ENCODE measurements at regions not wholly inside any gene's neighbourhood (a gene's known extent, or its start where the extent isn't known, plus 50 kb on each side); places are given as distances from the start of the nearest gene placed in this dataset.

DNA sequence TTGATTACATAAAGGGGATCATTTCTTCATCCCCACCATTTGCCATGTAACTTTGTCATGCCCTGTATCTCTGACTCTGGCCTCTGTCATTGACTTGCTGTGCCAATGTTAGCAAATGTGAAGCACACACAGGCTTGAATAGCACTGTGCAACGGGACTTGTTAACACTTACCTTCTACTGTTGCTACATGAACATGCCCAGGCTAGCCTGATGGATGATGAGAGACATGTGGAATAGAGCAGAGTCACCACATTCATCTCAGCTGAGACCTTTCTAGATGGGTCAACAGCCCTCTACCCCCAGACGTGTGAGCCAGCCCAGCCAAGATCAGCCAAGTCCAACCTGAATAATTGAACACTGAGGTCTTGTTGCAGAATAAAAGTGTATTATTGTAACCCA lies 162.1 kb upstream of the SALL1 start:
- Histone ChIP-seq H3K4me1 (ENCODE audit: control insufficient read depth, insufficient read depth, low read length) (no peaks in the 10 kb centered on the region), H3K27ac (ENCODE audit: low read length) (no peak overlapping the region), H3K9ac (ENCODE audit: low read length in 2 of 2) (no peak overlapping the region), H3K36me3 (ENCODE audit: control insufficient read depth in 2 of 2, insufficient read depth in 2 of 2, low read length in 2 of 2) (no peaks in the 10 kb centered on the region), H3K9me3 (ENCODE audit: control insufficient read depth in 2 of 2, low read length in 2 of 2) (peaks cover 0 to 4% of the 10 kb centered on the region in 2 donors), H3K27me3 (ENCODE audit: control insufficient read depth in 1 of 2, insufficient read depth in 2 of 2, low read length in 2 of 2) (no peaks in the 10 kb centered on the region), H3K4me3 (ENCODE audit: low read length in 2 of 2) (no peak overlapping the region)

- Histone ChIP-seq H3K4me1 (ENCODE audit: control insufficient read depth, insufficient read depth, low read length) (no peaks in the 10 kb centered on the region), H3K36me3 (ENCODE audit: control insufficient read depth in 2 of 2, insufficient read depth in 2 of 2, low read length in 2 of 2) (no peaks in the 10 kb centered on the region), H3K27me3 (ENCODE audit: control insufficient read depth in 1 of 2, insufficient read depth in 2 of 2, low read length in 2 of 2) (no peaks in the 10 kb centered on the region), H3K9ac (ENCODE audit: low read length in 2 of 2) (no peak overlapping the region), H3K9me3 (ENCODE audit: control insufficient read depth in 2 of 2, low read length in 2 of 2) (peaks cover 0 to 4% of the 10 kb centered on the region in 2 donors), H3K4me3 (ENCODE audit: low read length in 2 of 2) (no peak overlapping the region), H3K27ac (ENCODE audit: low read length) (no peak overlapping the region)
Observed at GRCh38 chr16:51312363-51313150, 161.5 kb upstream of the SALL1 start.

- Histone ChIP-seq H3K27ac (ENCODE audit: low read length) (no peak overlapping the region), H3K27me3 (ENCODE audit: control insufficient read depth in 1 of 2, insufficient read depth in 2 of 2, low read length in 2 of 2) (no peaks in the 10 kb centered on the region), H3K4me1 (ENCODE audit: control insufficient read depth, insufficient read depth, low read length) (no peaks in the 10 kb centered on the region), H3K9ac (ENCODE audit: low read length in 2 of 2) (no peak overlapping the region), H3K36me3 (ENCODE audit: control insufficient read depth in 2 of 2, insufficient read depth in 2 of 2, low read length in 2 of 2) (no peaks in the 10 kb centered on the region), H3K4me3 (ENCODE audit: low read length in 2 of 2) (no peak overlapping the region), H3K9me3 (ENCODE audit: control insufficient read depth in 2 of 2, low read length in 2 of 2) (peaks cover 0 to 4% of the 10 kb centered on the region in 2 donors)
Observed at GRCh38 chr16:51310159-51310558, 159.1 kb upstream of the SALL1 start.

GRCh38 chr16:51306886-51307595 lies 156.0 kb upstream of the SALL1 start:
- H3K9me3 ChIP-seq (ENCODE audit: control insufficient read depth in 2 of 2, low read length in 2 of 2): peaks cover 0 to 4% of the 10 kb centered on the region in 2 donors
- no peaks in the 10 kb centered on the region for H3K4me1 ChIP-seq (ENCODE audit: control insufficient read depth, insufficient read depth, low read length)
- no peak overlapping the region for H3K27ac ChIP-seq (ENCODE audit: low read length)
- no peak overlapping the region for H3K4me3 ChIP-seq (ENCODE audit: low read length in 2 of 2)
- H3K27me3 ChIP-seq (ENCODE audit: control insufficient read depth in 1 of 2, insufficient read depth in 2 of 2, low read length in 2 of 2): no peaks in the 10 kb centered on the region
- H3K36me3 ChIP-seq (ENCODE audit: control insufficient read depth in 2 of 2, insufficient read depth in 2 of 2, low read length in 2 of 2): no peaks in the 10 kb centered on the region
- no peak overlapping the region for H3K9ac ChIP-seq (ENCODE audit: low read length in 2 of 2)

GRCh38 chr16:51306116-51306515 lies 155.0 kb upstream of the SALL1 start:
- no peak overlapping the region for H3K4me3 ChIP-seq (ENCODE audit: low read length in 2 of 2)
- no peaks in the 10 kb centered on the region for H3K4me1 ChIP-seq (ENCODE audit: control insufficient read depth, insufficient read depth, low read length)
- no peaks in the 10 kb centered on the region for H3K27me3 ChIP-seq (ENCODE audit: control insufficient read depth in 1 of 2, insufficient read depth in 2 of 2, low read length in 2 of 2)
- H3K9me3 ChIP-seq (ENCODE audit: control insufficient read depth in 2 of 2, low read length in 2 of 2): no peaks in the 10 kb centered on the region
- H3K9ac ChIP-seq (ENCODE audit: low read length in 2 of 2): no peak overlapping the region
- H3K36me3 ChIP-seq (ENCODE audit: control insufficient read depth in 2 of 2, insufficient read depth in 2 of 2, low read length in 2 of 2): no peaks in the 10 kb centered on the region
- no peak overlapping the region for H3K27ac ChIP-seq (ENCODE audit: low read length)

DNA sequence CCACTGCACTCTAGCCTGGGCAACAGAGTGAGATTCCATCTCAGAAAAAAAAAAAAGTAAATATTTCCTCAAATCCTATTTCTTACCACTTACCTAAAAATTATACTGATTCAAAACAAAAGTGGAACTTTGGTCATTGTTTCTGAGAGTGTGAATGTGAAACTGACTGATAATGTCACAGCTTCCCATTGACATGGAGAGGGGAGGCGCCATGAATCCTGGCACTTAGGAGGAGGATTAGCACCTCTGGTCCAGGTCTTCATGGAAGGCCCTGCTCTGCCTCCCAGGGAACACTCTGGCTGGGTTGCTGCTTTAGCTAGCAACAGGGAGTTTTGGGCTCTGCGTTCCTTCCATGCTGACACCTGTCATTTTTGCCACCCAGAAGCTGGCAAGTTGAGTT lies 154.3 kb upstream of the SALL1 start:
- H3K4me3 ChIP-seq (ENCODE audit: low read length in 2 of 2): no peak overlapping the region
- H3K9me3 ChIP-seq (ENCODE audit: control insufficient read depth in 2 of 2, low read length in 2 of 2): no peaks in the 10 kb centered on the region
- no peak overlapping the region for H3K27ac ChIP-seq (ENCODE audit: low read length)
- H3K27me3 ChIP-seq (ENCODE audit: control insufficient read depth in 1 of 2, insufficient read depth in 2 of 2, low read length in 2 of 2): no peaks in the 10 kb centered on the region
- no peak overlapping the region for H3K9ac ChIP-seq (ENCODE audit: low read length in 2 of 2)
- no peaks in the 10 kb centered on the region for H3K36me3 ChIP-seq (ENCODE audit: control insufficient read depth in 2 of 2, insufficient read depth in 2 of 2, low read length in 2 of 2)
- no peaks in the 10 kb centered on the region for H3K4me1 ChIP-seq (ENCODE audit: control insufficient read depth, insufficient read depth, low read length)

DNA sequence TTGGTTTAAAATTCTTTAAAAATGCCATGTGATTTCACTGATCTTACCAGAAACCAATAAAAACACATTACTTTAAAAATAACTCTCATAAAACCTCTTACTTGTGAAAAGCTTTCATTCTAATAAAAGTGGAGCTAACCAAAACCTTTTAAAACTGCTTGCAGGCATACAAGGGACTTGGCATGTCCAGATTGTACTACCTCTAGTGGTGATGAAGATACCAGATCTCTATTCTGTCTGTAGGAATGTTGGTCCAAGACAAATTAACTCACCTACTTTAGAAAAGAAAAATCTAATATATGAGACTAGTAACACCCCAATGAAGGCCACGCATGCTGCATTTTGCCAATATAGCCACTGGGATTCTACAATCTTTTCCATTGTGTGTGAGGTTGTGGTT lies 151.0 kb upstream of the SALL1 start:
- no peak overlapping the region for H3K4me3 ChIP-seq (ENCODE audit: low read length in 2 of 2)
- no peaks in the 10 kb centered on the region for H3K36me3 ChIP-seq (ENCODE audit: control insufficient read depth in 2 of 2, insufficient read depth in 2 of 2, low read length in 2 of 2)
- H3K27ac ChIP-seq (ENCODE audit: low read length): no peak overlapping the region

DNA sequence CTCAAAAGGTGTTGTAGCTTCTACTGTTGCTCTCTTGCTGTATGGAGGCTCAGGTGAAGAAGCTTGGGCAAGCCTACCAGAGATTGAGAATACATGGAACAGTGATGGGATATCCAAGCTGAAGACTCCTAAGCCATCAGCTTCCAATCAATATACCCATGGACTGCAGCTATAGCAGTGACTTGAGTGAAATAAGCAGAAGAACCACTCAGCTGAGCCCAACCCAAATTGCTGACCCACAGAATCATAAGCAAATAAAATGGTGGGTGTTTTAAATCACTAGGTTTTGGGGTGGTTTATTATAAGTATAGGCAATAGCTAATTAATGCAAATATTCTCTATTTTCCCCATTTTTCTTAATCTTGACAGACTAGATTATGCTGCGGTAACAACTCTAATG lies 147.7 kb upstream of the SALL1 start:
- Histone ChIP-seq H3K27me3 (ENCODE audit: control insufficient read depth in 1 of 2, insufficient read depth in 2 of 2, low read length in 2 of 2) (no peaks in the 10 kb centered on the region), H3K4me1 (ENCODE audit: control insufficient read depth, insufficient read depth, low read length) (no peaks in the 10 kb centered on the region), H3K36me3 (ENCODE audit: control insufficient read depth in 2 of 2, insufficient read depth in 2 of 2, low read length in 2 of 2) (no peaks in the 10 kb centered on the region)

More for the DNA sequence above, 151.0 kb upstream of the SALL1 start:
- H3K27me3 ChIP-seq (ENCODE audit: control insufficient read depth in 1 of 2, insufficient read depth in 2 of 2, low read length in 2 of 2): no peaks in the 10 kb centered on the region
- no peak overlapping the region for H3K9ac ChIP-seq (ENCODE audit: low read length in 2 of 2)
- peaks cover 0 to 4% of the 10 kb centered on the region in 2 donors for H3K9me3 ChIP-seq (ENCODE audit: control insufficient read depth in 2 of 2, low read length in 2 of 2)
- no peaks in the 10 kb centered on the region for H3K4me1 ChIP-seq (ENCODE audit: control insufficient read depth, insufficient read depth, low read length)

DNA sequence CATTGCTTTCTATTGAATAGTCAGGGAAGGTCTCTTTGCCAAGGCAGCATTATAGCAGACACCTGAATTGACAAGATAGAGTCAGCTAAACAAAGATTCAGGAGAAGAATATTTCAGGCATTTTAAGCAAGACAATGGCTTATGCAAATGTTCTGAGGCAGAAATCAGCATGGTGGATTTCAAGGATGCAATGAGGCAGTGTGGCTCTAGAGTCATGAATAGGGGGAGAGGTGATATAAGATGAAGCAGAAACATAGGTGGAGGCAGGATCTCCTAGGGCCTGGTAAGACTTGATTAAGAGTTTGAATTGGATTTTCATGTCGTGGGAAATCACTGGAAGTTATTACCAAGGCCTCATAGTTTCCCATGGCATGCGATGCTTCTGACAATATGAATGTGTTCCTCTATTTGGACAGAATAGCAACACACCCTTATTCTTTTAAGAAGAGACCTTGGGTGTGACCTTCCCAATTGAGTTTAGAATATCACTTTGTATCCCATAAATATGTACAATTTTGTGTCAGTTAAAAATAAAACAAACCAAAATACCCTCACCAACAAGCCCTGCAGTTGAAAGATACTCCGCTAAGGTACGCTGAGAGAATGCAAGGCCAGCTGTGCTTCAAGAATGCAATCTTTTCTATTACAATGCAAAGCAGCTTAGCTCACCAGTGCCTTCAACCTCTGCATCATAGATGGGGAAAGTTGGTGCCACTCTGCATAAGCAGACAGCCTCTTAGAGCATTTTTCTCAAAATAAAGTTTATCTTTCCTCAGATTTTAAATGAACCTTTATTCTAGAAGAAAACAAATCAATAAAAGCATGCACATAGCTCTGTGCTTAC lies 139.6 kb upstream of the SALL1 start:
- Histone ChIP-seq H3K4me3 (ENCODE audit: low read length in 2 of 2) (no peak overlapping the region), H3K27ac (ENCODE audit: low read length) (no peak overlapping the region), H3K9me3 (ENCODE audit: control insufficient read depth in 2 of 2, low read length in 2 of 2) (no peaks in the 10 kb centered on the region), H3K4me1 (ENCODE audit: control insufficient read depth, insufficient read depth, low read length) (no peaks in the 10 kb centered on the region), H3K27me3 (ENCODE audit: control insufficient read depth in 1 of 2, insufficient read depth in 2 of 2, low read length in 2 of 2) (no peaks in the 10 kb centered on the region), H3K9ac (ENCODE audit: low read length in 2 of 2) (no peak overlapping the region), H3K36me3 (ENCODE audit: control insufficient read depth in 2 of 2, insufficient read depth in 2 of 2, low read length in 2 of 2) (no peaks in the 10 kb centered on the region)

More for the DNA sequence above, 147.7 kb upstream of the SALL1 start:
- no peak overlapping the region for H3K4me3 ChIP-seq (ENCODE audit: low read length in 2 of 2)
- H3K9me3 ChIP-seq (ENCODE audit: control insufficient read depth in 2 of 2, low read length in 2 of 2): peaks cover 0 to 4% of the 10 kb centered on the region in 2 donors
- H3K27ac ChIP-seq (ENCODE audit: low read length): no peak overlapping the region
- H3K9ac ChIP-seq (ENCODE audit: low read length in 2 of 2): no peak overlapping the region

GRCh38 chr16:51289336-51289735 lies 138.3 kb upstream of the SALL1 start:
- no peaks in the 10 kb centered on the region for H3K36me3 ChIP-seq (ENCODE audit: control insufficient read depth in 2 of 2, insufficient read depth in 2 of 2, low read length in 2 of 2)
- H3K9ac ChIP-seq (ENCODE audit: low read length in 2 of 2): no peak overlapping the region
- no peaks in the 10 kb centered on the region for H3K9me3 ChIP-seq (ENCODE audit: control insufficient read depth in 2 of 2, low read length in 2 of 2)
- H3K4me1 ChIP-seq (ENCODE audit: control insufficient read depth, insufficient read depth, low read length): no peaks in the 10 kb centered on the region
- H3K4me3 ChIP-seq (ENCODE audit: low read length in 2 of 2): no peak overlapping the region
- H3K27ac ChIP-seq (ENCODE audit: low read length): no peak overlapping the region
- no peaks in the 10 kb centered on the region for H3K27me3 ChIP-seq (ENCODE audit: control insufficient read depth in 1 of 2, insufficient read depth in 2 of 2, low read length in 2 of 2)

All from stomach smooth muscle (tissue), 2 donors.